Spinal cord (tissue), 9 donors: ENCODE measurements at regions not wholly inside any gene's neighbourhood (a gene's known extent, or its start where the extent isn't known, plus 50 kb on each side); places are given as distances from the start of the nearest gene placed in this dataset.

ENCODE experiments used
- DNase-seq, 6 donors: peaks; one replicate each; pipeline versions ENCODE4 v3.0.0 to v3.0.0-alpha.2; 2013 to 2015; ENCODE audit warnings: low spot score in 6 of 6, low read depth in 4 of 6
- H3K27ac ChIP-seq: one replicate; pipeline ENCODE4 v1.5.1; 2013; ENCODE audit warnings: low read depth, low read length, control low read depth
- H3K27me3 ChIP-seq: one replicate; pipeline ENCODE4 v1.6.1; 2013; ENCODE audit warnings: low read length; ENCODE audit not compliant: control insufficient read depth, insufficient read depth
- H3K36me3 ChIP-seq: one replicate; pipeline ENCODE4 v1.6.1; 2013; ENCODE audit warnings: low read length; ENCODE audit not compliant: control insufficient read depth, insufficient read depth
- H3K4me1 ChIP-seq: one replicate; pipeline ENCODE4 v1.6.1; 2013; ENCODE audit warnings: low read length; ENCODE audit not compliant: control insufficient read depth, insufficient read depth
- H3K4me3 ChIP-seq: one replicate; pipeline ENCODE4 v1.5.1; 2013; ENCODE audit warnings: low read depth, low read length, control low read depth
- H3K9me3 ChIP-seq: one replicate; pipeline ENCODE4 v1.6.1; 2013; ENCODE audit warnings: low read length; ENCODE audit not compliant: control insufficient read depth, insufficient read depth
- WGBS: methylation state at CpG from one replicate; pipeline ENCODE4 v1.1.5; 2013; ENCODE audit warnings: missing lambda C conversion rate; ENCODE audit not compliant: insufficient coverage; 5-methylcytosine and 5-hydroxymethylcytosine counted together
- donor health status: healthy.

- Histone ChIP-seq H3K36me3 (no peaks in the 10 kb centered on the region), H3K27ac (no peak overlapping the region), H3K27me3 (no peaks in the 10 kb centered on the region), H3K4me3 (no peak overlapping the region), H3K9me3 (no peaks in the 10 kb centered on the region), H3K4me1 (no peaks in the 10 kb centered on the region)
- WGBS = 80% methylated on average over 1 of the region's 6 CpGs
- no peak for DNase-seq
Measured at GRCh38 chr14:86858591-86858990, 1134.4 kb downstream of the GALC start.

- Histone ChIP-seq H3K36me3 (no peaks in the 10 kb centered on the region), H3K4me1 (no peaks in the 10 kb centered on the region), H3K4me3 (no peak overlapping the region), H3K27me3 (no peaks in the 10 kb centered on the region), H3K27ac (no peak overlapping the region), H3K9me3 (no peaks in the 10 kb centered on the region)
- no CpG with 5 or more reads among the region's 3 CpGs for WGBS
- DNase-seq = peak in 1 of 6 donors; percentile 4
Measured at GRCh38 chr14:86858031-86858430, 1135.0 kb downstream of the GALC start.

- peak in 1 of 6 donors; percentile 39 for DNase-seq
- Histone ChIP-seq H3K36me3 (no peaks in the 10 kb centered on the region), H3K4me1 (no peaks in the 10 kb centered on the region), H3K4me3 (no peak overlapping the region), H3K27me3 (no peaks in the 10 kb centered on the region), H3K27ac (no peak overlapping the region), H3K9me3 (no peaks in the 10 kb centered on the region)
- 100% methylated on average over 1 of the region's 5 CpGs for WGBS
Measured at GRCh38 chr14:86852530-86852929, 1140.5 kb downstream of the GALC start.

GRCh38 chr14:86847140-86847539, 1145.8 kb downstream of the GALC start:
- Histone ChIP-seq H3K27me3 (no peaks in the 10 kb centered on the region), H3K4me3 (no peak overlapping the region), H3K27ac (no peak overlapping the region), H3K36me3 (no peaks in the 10 kb centered on the region), H3K9me3 (no peaks in the 10 kb centered on the region), H3K4me1 (no peaks in the 10 kb centered on the region)
- WGBS = 94% methylated on average over 2 of the region's 3 CpGs
- DNase-seq = no peak

- no CpG with 5 or more reads among the region's 3 CpGs for WGBS
- H3K4me3 ChIP-seq = no peak overlapping the region
Measured at GRCh38 chr14:86838363-86838762, 1154.6 kb downstream of the GALC start.

GRCh38 chr14:86826661-86827060, 1166.3 kb downstream of the GALC start:
- Histone ChIP-seq H3K27ac (no peak overlapping the region), H3K4me1 (no peaks in the 10 kb centered on the region), H3K27me3 (no peaks in the 10 kb centered on the region), H3K36me3 (no peaks in the 10 kb centered on the region), H3K4me3 (no peak overlapping the region), H3K9me3 (no peaks in the 10 kb centered on the region)
- no peak for DNase-seq
- 82% methylated on average over 1 of the region's 1 CpG for WGBS

More at GRCh38 chr14:86838363-86838762, 1154.6 kb downstream of the GALC start:
- no peaks in the 10 kb centered on the region for H3K9me3 ChIP-seq
- no peaks in the 10 kb centered on the region for H3K27me3 ChIP-seq
- H3K4me1 ChIP-seq = no peaks in the 10 kb centered on the region
- no peak overlapping the region for H3K27ac ChIP-seq
- H3K36me3 ChIP-seq = no peaks in the 10 kb centered on the region
- DNase-seq = no peak

GRCh38 chr14:86824167-86824566, 1168.8 kb downstream of the GALC start:
- no peak overlapping the region for H3K4me3 ChIP-seq
- no peaks in the 10 kb centered on the region for H3K27me3 ChIP-seq
- H3K36me3 ChIP-seq = no peaks in the 10 kb centered on the region
- no peaks in the 10 kb centered on the region for H3K9me3 ChIP-seq
- 80% methylated on average over 2 of the region's 2 CpGs for WGBS
- DNase-seq = no peak
- no peaks in the 10 kb centered on the region for H3K4me1 ChIP-seq
- no peak overlapping the region for H3K27ac ChIP-seq

- no peaks in the 10 kb centered on the region for H3K27me3 ChIP-seq
- no peak for DNase-seq
- H3K27ac ChIP-seq = no peak overlapping the region
- no peaks in the 10 kb centered on the region for H3K9me3 ChIP-seq
- H3K4me3 ChIP-seq = no peak overlapping the region
- H3K4me1 ChIP-seq = no peaks in the 10 kb centered on the region
- WGBS = no CpG with 5 or more reads among the region's 2 CpGs
- H3K36me3 ChIP-seq = no peaks in the 10 kb centered on the region
Measured at GRCh38 chr14:86823581-86823980, 1169.4 kb downstream of the GALC start.

- H3K36me3 ChIP-seq = no peaks in the 10 kb centered on the region
- H3K4me1 ChIP-seq = no peaks in the 10 kb centered on the region
- H3K27ac ChIP-seq = no peak overlapping the region
- peaks cover 9% of the 10 kb centered on the region for H3K9me3 ChIP-seq
- H3K27me3 ChIP-seq = no peaks in the 10 kb centered on the region
- H3K4me3 ChIP-seq = no peak overlapping the region
- no peak for DNase-seq
Measured at GRCh38 chr14:86815341-86815740, 1177.6 kb downstream of the GALC start.

GRCh38 chr14:86802726-86803125, 1190.3 kb downstream of the GALC start:
- no peak overlapping the region for H3K27ac ChIP-seq
- H3K4me1 ChIP-seq = no peaks in the 10 kb centered on the region
- H3K9me3 ChIP-seq = no peaks in the 10 kb centered on the region
- H3K27me3 ChIP-seq = no peaks in the 10 kb centered on the region
- no peaks in the 10 kb centered on the region for H3K36me3 ChIP-seq
- H3K4me3 ChIP-seq = no peak overlapping the region
- no peak for DNase-seq
- no CpG with 5 or more reads among the region's 2 CpGs for WGBS
